WTC11 (cell line): ENCODE measurements at regions not wholly inside any gene's neighbourhood (a gene's known extent, or its start where the extent isn't known, plus 50 kb on each side); places are given as distances from the start of the nearest gene placed in this dataset.

Experiments
- ATAC-seq: fragments of 200-7000 bp; cut with Tn5 transposase; 2 replicates; pipeline ENCODE4 v1.10.0; 2021; ENCODE audit warnings: mild to moderate bottlenecking, moderate library complexity
- CTCF ChIA-PET: fragments of 300-600 bp; sonication (Branson Sonifier 250); formaldehyde crosslinking; loops from one replicate; lab custom pipeline; 2021; ENCODE audit warnings: antibody characterized with exemption; lab: Charles Lee
- POLR2A ChIA-PET: fragments of 350-600 bp; sonication (Branson Sonifier 250); formaldehyde crosslinking; loops from one replicate; lab custom pipeline; 2021; ENCODE audit warnings: antibody characterized with exemption; lab: Charles Lee
- DNase-seq: peaks from one replicate; pipeline ENCODE4 v3.0.0; 2021; ENCODE audit warnings: low spot score
- H3K27ac Mint-ChIP-seq: 2 replicates; pipeline ENCODE4 v1.8.0; 2021; ENCODE audit warnings: mixed read lengths
- H3K27me3 Mint-ChIP-seq: 2 replicates; pipeline ENCODE4 v1.8.0; 2021; ENCODE audit warnings: low read depth, mild to moderate bottlenecking, moderate library complexity, mixed read lengths
- H3K36me3 Mint-ChIP-seq: 2 replicates; pipeline ENCODE4 v1.8.0; 2021; ENCODE audit warnings: mixed read lengths
- H3K4me1 Mint-ChIP-seq: 2 replicates; pipeline ENCODE4 v1.8.0; 2022; ENCODE audit warnings: mixed read lengths
- H3K4me3 Mint-ChIP-seq: 2 replicates; pipeline ENCODE4 v1.8.0; 2021; ENCODE audit warnings: mild to moderate bottlenecking, moderate library complexity, mixed read lengths
- H3K9me3 Mint-ChIP-seq: 2 replicates; pipeline ENCODE4 v1.8.0; 2021; ENCODE audit warnings: mixed read lengths
- ELF4 ChIP-seq: sonication (generic); formaldehyde crosslinking; IDR thresholded peaks from 2 replicates; pipeline ENCODE4 v1.8.1; 2022; ENCODE audit warnings: low read depth, mild to moderate bottlenecking, moderate library complexity, missing genetic modification reagents
- ETV6 ChIP-seq: sonication (generic); formaldehyde crosslinking; IDR thresholded peaks from 2 replicates; pipeline ENCODE4 v1.8.1; 2022; ENCODE audit warnings: mild to moderate bottlenecking, missing genetic modification reagents
- NFATC4 ChIP-seq: fragments of 250-450 bp; sonication (Bioruptor Pico); IDR thresholded peaks from 2 replicates; pipeline ENCODE4 v1.9.0; 2021; ENCODE audit warnings: mild to moderate bottlenecking
- NR1H2 ChIP-seq: sonication (generic); formaldehyde crosslinking; IDR thresholded peaks from 2 replicates; pipeline ENCODE4 v1.9.0; 2021; ENCODE audit warnings: mild to moderate bottlenecking, moderate library complexity, missing genetic modification reagents
- PRRX2 ChIP-seq: fragments of 250-450 bp; sonication (Bioruptor Pico); IDR thresholded peaks from 2 replicates; pipeline ENCODE4 v1.8.0; 2021; ENCODE audit warnings: mild to moderate bottlenecking
- SMAD3 ChIP-seq: sonication (generic); formaldehyde crosslinking; IDR thresholded peaks from 2 replicates; pipeline ENCODE4 v1.8.0; 2022; ENCODE audit warnings: missing genetic modification reagents, mild to moderate bottlenecking, borderline replicate concordance
- SOX15 ChIP-seq: fragments of 250-450 bp; sonication (Bioruptor Pico); IDR thresholded peaks from 2 replicates; pipeline ENCODE4 v1.9.0; 2021; ENCODE audit warnings: mild to moderate bottlenecking
- TEAD4 ChIP-seq: sonication (generic); formaldehyde crosslinking; IDR thresholded peaks from 2 replicates; pipeline ENCODE4 v1.8.0; 2022; ENCODE audit warnings: mild to moderate bottlenecking, missing genetic modification reagents
- TP53 ChIP-seq: sonication (generic); formaldehyde crosslinking; IDR thresholded peaks from 2 replicates; pipeline ENCODE4 v1.8.1; 2023; ENCODE audit warnings: mild to moderate bottlenecking, missing genetic modification reagents
- ZBTB21 ChIP-seq: sonication (generic); formaldehyde crosslinking; IDR thresholded peaks from 2 replicates; pipeline ENCODE4 v1.8.1; 2023; ENCODE audit warnings: mild to moderate bottlenecking, missing genetic modification reagents, borderline replicate concordance
- ZNF219 ChIP-seq: sonication (generic); formaldehyde crosslinking; IDR thresholded peaks from 2 replicates; pipeline ENCODE4 v1.8.0; 2023; ENCODE audit warnings: missing genetic modification reagents, mild to moderate bottlenecking, borderline replicate concordance
- ZNF263 ChIP-seq: sonication (generic); formaldehyde crosslinking; IDR thresholded peaks from 2 replicates; pipeline ENCODE4 v1.8.1; 2022; ENCODE audit warnings: low read depth, mild to moderate bottlenecking, moderate library complexity, missing genetic modification reagents
- ZNF317 ChIP-seq: sonication (generic); formaldehyde crosslinking; IDR thresholded peaks from 2 replicates; pipeline ENCODE4 v1.8.1; 2023; ENCODE audit warnings: low read depth, mild to moderate bottlenecking, moderate library complexity, missing genetic modification reagents, borderline replicate concordance
- TF ChIP-seq, protein P1 (sequence below): sonication (generic); formaldehyde crosslinking; IDR thresholded peaks from 2 replicates; pipeline ENCODE4 v1.8.0; 2022; ENCODE audit warnings: mild to moderate bottlenecking, missing genetic modification reagents
- TF ChIP-seq, protein P2 (sequence below): fragments of 250-450 bp; sonication (Bioruptor Pico); IDR thresholded peaks from 2 replicates; pipeline ENCODE4 v1.8.0; 2021; ENCODE audit warnings: mild to moderate bottlenecking
- TF ChIP-seq, protein P3 (sequence below): sonication (generic); formaldehyde crosslinking; IDR thresholded peaks from 2 replicates; pipeline ENCODE4 v1.8.0; 2023; ENCODE audit warnings: missing genetic modification reagents
- TF ChIP-seq, protein P4 (sequence below): sonication (generic); formaldehyde crosslinking; IDR thresholded peaks from 2 replicates; pipeline ENCODE4 v1.8.0; 2022; ENCODE audit warnings: mild to moderate bottlenecking, missing genetic modification reagents
- TF ChIP-seq, protein P5 (sequence below): fragments of 250-450 bp; sonication (Bioruptor Pico); IDR thresholded peaks from 2 replicates; pipeline ENCODE4 v1.9.0; 2021; ENCODE audit warnings: mild to moderate bottlenecking
- TF ChIP-seq, protein P6 (sequence below): sonication (generic); formaldehyde crosslinking; IDR thresholded peaks from 2 replicates; pipeline ENCODE4 v1.8.0; 2022; ENCODE audit warnings: mild to moderate bottlenecking, missing genetic modification reagents

DNA sequence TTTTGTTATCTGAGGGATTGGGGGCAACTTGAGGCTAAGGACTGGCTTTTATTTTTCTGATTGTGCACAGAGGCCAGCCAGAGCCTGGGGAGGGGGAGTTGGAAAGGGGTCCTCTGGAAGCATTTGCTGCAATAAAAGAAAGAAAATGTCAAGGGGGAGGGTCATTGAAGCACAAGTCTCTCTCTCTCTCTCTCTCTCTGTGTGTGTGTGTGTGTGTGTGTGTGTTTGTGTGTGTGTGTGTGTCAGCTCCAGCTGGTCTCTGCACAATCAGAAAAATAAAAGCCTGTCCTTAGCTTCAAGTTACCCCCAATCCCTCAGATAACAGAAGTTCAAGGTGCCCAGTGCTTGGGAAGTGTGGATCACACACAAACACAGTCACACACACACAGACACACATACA lies 52.1 kb upstream of the CCDC174 start (continued):
- TF ChIP-seq, protein P1, sequence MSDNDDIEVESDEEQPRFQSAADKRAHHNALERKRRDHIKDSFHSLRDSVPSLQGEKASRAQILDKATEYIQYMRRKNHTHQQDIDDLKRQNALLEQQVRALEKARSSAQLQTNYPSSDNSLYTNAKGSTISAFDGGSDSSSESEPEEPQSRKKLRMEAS = no peak
- TF ChIP-seq ZNF263 (CRISPR knock-in tag) = no peak
- TF ChIP-seq SMAD3 (CRISPR knock-in tag) = no peak
- TF ChIP-seq ZNF219 (CRISPR knock-in tag) = no peak
- TF ChIP-seq, protein P2, sequence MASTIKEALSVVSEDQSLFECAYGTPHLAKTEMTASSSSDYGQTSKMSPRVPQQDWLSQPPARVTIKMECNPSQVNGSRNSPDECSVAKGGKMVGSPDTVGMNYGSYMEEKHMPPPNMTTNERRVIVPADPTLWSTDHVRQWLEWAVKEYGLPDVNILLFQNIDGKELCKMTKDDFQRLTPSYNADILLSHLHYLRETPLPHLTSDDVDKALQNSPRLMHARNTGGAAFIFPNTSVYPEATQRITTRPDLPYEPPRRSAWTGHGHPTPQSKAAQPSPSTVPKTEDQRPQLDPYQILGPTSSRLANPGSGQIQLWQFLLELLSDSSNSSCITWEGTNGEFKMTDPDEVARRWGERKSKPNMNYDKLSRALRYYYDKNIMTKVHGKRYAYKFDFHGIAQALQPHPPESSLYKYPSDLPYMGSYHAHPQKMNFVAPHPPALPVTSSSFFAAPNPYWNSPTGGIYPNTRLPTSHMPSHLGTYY (CRISPR knock-in tag) = no peak
- TF ChIP-seq, protein P3, sequence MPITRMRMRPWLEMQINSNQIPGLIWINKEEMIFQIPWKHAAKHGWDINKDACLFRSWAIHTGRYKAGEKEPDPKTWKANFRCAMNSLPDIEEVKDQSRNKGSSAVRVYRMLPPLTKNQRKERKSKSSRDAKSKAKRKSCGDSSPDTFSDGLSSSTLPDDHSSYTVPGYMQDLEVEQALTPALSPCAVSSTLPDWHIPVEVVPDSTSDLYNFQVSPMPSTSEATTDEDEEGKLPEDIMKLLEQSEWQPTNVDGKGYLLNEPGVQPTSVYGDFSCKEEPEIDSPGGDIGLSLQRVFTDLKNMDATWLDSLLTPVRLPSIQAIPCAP (CRISPR knock-in tag) = no peak

DNA sequence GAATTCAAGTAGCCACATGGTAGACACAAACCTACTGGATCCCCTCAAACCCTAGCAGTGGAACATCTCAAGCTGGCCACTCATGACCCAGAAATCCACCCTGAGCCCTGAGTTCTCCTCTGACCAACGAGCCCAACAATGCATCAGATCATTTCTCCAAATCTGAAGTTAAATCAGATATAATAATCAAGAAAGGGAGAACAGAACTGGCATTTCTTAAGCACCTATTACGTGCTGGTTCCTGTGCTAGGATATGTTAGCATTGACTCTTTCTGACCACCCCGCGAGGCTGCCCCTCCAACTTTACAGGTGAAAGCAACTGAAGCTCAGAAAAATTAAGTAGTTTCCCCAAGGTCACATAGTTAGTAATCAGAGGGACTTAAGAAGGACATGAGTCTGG lies 51.5 kb upstream of the CCDC174 start:
- H3K9me3 Mint-ChIP-seq = peaks cover 9% of the 10 kb centered on the region
- POLR2A ChIA-PET = no interaction called here
- ATAC-seq = no peak
- TF ChIP-seq NR1H2 (CRISPR knock-in tag) (no peak), NFATC4 (CRISPR knock-in tag) (no peak), ETV6 (CRISPR knock-in tag) (no peak), TEAD4 (CRISPR knock-in tag) (no peak), ZNF317 (no peak), SOX15 (no peak), ELF4 (CRISPR knock-in tag) (no peak), TP53 (CRISPR knock-in tag) (no peak), ZBTB21 (no peak)
- TF ChIP-seq, protein P4, sequence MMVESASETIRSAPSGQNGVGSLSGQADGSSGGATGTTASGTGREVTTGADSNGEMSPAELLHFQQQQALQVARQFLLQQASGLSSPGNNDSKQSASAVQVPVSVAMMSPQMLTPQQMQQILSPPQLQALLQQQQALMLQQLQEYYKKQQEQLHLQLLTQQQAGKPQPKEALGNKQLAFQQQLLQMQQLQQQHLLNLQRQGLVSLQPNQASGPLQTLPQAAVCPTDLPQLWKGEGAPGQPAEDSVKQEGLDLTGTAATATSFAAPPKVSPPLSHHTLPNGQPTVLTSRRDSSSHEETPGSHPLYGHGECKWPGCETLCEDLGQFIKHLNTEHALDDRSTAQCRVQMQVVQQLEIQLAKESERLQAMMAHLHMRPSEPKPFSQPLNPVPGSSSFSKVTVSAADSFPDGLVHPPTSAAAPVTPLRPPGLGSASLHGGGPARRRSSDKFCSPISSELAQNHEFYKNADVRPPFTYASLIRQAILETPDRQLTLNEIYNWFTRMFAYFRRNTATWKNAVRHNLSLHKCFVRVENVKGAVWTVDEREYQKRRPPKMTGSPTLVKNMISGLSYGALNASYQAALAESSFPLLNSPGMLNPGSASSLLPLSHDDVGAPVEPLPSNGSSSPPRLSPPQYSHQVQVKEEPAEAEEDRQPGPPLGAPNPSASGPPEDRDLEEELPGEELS (CRISPR knock-in tag) = no peak
- TF ChIP-seq, protein P5, sequence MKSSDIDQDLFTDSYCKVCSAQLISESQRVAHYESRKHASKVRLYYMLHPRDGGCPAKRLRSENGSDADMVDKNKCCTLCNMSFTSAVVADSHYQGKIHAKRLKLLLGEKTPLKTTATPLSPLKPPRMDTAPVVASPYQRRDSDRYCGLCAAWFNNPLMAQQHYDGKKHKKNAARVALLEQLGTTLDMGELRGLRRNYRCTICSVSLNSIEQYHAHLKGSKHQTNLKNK (CRISPR knock-in tag) = no peak
- peaks cover 11% of the 10 kb centered on the region for H3K4me1 Mint-ChIP-seq
- no peak for DNase-seq
- H3K36me3 Mint-ChIP-seq = no peaks in the 10 kb centered on the region; the same call in 1 of the 2 replicates
- H3K4me3 Mint-ChIP-seq = no peak overlapping the region
- peaks cover 28% of the 10 kb centered on the region for H3K27me3 Mint-ChIP-seq
- H3K27ac Mint-ChIP-seq = no peak overlapping the region
- CTCF ChIA-PET = interaction anchor here (2.0 to 2.4 kb wide), 2 partner anchors 66 to 91 kb away, joined by 10 to 13 read pairs; no protein-coding TSS in a partner anchor

DNA sequence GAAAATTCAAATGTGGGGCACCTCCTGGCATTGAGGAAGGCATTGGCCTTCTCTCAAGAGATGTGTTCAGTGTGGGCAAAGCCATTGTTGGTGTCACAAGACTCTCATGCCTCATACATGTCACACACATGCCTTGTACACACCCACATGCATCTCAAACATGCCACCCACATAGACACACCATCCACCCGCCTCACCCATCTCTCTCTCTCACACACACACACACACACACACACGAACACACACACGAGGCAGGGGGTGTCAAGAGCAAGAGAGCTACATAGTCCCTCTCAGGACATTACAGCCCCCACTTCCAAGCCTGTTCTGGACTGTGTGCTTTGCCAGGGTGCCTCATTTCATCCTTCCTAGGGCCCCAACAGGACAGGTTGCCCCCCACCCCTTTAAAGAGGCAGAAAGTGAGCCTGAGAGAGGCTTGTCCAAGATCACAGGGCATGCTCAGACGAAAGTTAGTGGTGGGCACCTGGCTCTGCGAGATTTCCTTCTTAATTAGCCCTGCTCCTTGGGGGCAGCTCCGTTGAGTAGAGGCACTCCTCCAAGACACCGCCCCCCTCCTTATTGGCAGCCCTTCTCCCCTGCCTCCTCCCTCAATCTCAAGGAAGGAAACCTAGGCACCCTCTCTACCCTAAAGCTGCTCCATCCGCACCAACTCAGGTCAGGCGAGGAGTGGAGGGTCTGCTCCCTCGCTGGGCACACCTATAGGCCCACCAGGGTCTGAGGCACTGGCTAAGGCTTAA lies 50.5 kb upstream of the CCDC174 start:
- no peak overlapping the region for H3K27ac Mint-ChIP-seq
- ChIA-PET CTCF (interaction anchor here (0.5 to 2.5 kb wide), 22 partner anchors 10 to 422 kb away, joined by 3 to 13 read pairs (median 4); partner anchors contain the start of genes CCDC174 and LSM3), POLR2A (no interaction called here)
- peaks cover 9% of the 10 kb centered on the region for H3K9me3 Mint-ChIP-seq
- no peaks in the 10 kb centered on the region; the same call in 1 of the 2 replicates for H3K36me3 Mint-ChIP-seq
- TF ChIP-seq, protein P6, sequence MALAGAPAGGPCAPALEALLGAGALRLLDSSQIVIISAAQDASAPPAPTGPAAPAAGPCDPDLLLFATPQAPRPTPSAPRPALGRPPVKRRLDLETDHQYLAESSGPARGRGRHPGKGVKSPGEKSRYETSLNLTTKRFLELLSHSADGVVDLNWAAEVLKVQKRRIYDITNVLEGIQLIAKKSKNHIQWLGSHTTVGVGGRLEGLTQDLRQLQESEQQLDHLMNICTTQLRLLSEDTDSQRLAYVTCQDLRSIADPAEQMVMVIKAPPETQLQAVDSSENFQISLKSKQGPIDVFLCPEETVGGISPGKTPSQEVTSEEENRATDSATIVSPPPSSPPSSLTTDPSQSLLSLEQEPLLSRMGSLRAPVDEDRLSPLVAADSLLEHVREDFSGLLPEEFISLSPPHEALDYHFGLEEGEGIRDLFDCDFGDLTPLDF = no peak
- no peak for TF ChIP-seq TEAD4 (CRISPR knock-in tag)
- no peak for TF ChIP-seq PRRX2 (CRISPR knock-in tag)
- ATAC-seq = no peak
- peak overlapping the region; percentile 71; the same call in 1 of the 2 replicates for H3K4me3 Mint-ChIP-seq
- DNase-seq = no peak
- peaks cover 32% of the 10 kb centered on the region for H3K27me3 Mint-ChIP-seq
- H3K4me1 Mint-ChIP-seq = peaks cover 12% of the 10 kb centered on the region
